ENCODE measurements at regions not wholly inside any gene's neighbourhood (a gene's known extent, or its start where the extent isn't known, plus 50 kb on each side); places are given as distances from the start of the nearest gene placed in this dataset.

- TF ChIP-seq CTCF (IDR thresholded peaks at IDR 0.05; ENCODE audit: low read depth, low read length) (no peak), POLR2A (IDR thresholded peaks at IDR 0.05; ENCODE audit: extremely low read depth, insufficient read length) (no peak), MAX (IDR thresholded peaks at IDR 0.05; ENCODE audit: low read depth, low read length) (no peak)
Measured at GRCh38 chr13:87358319-87358718, 312.9 kb upstream of the SLITRK5 start.
